ENCODE measurements at regions not wholly inside any gene's neighbourhood (a gene's known extent, or its start where the extent isn't known, plus 50 kb on each side); places are given as distances from the start of the nearest gene placed in this dataset.

- Histone ChIP-seq H3K27ac (replicated peaks) (no peak overlapping the region), H3K4me3 (replicated peaks; ENCODE audit: insufficient read depth, low read length) (no peak overlapping the region), H3K27me3 (ENCODE audit: insufficient read depth, poor library complexity, severe bottlenecking) (no peaks in the 10 kb centered on the region)
- TF ChIP-seq POLR2AphosphoS5 (IDR thresholded peaks at IDR 0.05; ENCODE audit: low read depth), result no peak
- TF ChIP-seq, protein P1, sequence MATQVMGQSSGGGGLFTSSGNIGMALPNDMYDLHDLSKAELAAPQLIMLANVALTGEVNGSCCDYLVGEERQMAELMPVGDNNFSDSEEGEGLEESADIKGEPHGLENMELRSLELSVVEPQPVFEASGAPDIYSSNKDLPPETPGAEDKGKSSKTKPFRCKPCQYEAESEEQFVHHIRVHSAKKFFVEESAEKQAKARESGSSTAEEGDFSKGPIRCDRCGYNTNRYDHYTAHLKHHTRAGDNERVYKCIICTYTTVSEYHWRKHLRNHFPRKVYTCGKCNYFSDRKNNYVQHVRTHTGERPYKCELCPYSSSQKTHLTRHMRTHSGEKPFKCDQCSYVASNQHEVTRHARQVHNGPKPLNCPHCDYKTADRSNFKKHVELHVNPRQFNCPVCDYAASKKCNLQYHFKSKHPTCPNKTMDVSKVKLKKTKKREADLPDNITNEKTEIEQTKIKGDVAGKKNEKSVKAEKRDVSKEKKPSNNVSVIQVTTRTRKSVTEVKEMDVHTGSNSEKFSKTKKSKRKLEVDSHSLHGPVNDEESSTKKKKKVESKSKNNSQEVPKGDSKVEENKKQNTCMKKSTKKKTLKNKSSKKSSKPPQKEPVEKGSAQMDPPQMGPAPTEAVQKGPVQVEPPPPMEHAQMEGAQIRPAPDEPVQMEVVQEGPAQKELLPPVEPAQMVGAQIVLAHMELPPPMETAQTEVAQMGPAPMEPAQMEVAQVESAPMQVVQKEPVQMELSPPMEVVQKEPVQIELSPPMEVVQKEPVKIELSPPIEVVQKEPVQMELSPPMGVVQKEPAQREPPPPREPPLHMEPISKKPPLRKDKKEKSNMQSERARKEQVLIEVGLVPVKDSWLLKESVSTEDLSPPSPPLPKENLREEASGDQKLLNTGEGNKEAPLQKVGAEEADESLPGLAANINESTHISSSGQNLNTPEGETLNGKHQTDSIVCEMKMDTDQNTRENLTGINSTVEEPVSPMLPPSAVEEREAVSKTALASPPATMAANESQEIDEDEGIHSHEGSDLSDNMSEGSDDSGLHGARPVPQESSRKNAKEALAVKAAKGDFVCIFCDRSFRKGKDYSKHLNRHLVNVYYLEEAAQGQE (IDR thresholded peaks at IDR 0.05; ENCODE audit: insufficient replicate concordance, low read depth), result no peak
- TF ChIP-seq, protein P2, sequence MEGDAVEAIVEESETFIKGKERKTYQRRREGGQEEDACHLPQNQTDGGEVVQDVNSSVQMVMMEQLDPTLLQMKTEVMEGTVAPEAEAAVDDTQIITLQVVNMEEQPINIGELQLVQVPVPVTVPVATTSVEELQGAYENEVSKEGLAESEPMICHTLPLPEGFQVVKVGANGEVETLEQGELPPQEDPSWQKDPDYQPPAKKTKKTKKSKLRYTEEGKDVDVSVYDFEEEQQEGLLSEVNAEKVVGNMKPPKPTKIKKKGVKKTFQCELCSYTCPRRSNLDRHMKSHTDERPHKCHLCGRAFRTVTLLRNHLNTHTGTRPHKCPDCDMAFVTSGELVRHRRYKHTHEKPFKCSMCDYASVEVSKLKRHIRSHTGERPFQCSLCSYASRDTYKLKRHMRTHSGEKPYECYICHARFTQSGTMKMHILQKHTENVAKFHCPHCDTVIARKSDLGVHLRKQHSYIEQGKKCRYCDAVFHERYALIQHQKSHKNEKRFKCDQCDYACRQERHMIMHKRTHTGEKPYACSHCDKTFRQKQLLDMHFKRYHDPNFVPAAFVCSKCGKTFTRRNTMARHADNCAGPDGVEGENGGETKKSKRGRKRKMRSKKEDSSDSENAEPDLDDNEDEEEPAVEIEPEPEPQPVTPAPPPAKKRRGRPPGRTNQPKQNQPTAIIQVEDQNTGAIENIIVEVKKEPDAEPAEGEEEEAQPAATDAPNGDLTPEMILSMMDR (IDR thresholded peaks at IDR 0.05; ENCODE audit: insufficient read depth, low read length), result no peak
- TF ChIP-seq SPI1 (IDR thresholded peaks at IDR 0.05; ENCODE audit: borderline replicate concordance, low read depth), result no peak
- no peak for TF ChIP-seq GABPA (IDR thresholded peaks at IDR 0.05; ENCODE audit: low read depth)
- DNase-seq (ENCODE audit: low read depth in 1 of 2, low spot score in 1 of 2), result no peak
Measured at GRCh38 chr6:122072014-122072647, 327.3 kb upstream of the HSF2 start.

DNA sequence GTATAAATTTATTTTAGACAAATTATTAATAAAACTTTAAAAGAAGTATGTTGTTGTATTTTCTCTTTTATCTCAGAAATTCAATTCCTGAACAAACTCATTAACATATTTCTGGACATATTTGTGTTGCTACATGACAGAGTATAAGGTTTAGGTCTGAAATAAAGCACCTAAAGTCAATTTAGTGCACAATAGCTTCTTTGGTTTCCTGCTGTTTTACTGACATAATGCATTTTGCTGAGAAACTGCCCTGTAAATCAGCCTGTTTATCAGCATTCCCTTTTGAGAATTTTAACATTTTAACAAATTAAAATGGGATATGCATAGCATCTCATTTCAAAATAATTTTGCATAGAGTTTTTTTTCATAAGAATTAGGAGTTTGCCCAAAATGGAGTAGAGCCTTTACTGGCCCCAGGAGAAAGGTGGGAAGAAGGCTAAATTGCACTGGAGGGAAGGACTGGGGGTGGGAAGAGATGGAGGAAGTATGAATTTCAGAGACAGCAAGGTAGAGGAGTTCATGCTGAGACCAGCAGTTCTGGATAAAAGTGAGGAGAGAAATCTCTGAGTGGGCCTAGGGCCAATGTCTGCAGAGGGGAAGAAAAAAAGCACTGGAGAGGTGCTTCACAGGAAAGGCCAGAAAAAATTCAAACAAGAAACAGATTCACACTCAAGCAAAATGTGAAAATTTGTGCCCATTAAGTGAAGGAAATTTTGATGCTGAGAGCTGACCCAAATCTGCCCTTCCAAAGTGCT, 324.2 kb upstream of the HSF2 start:
- Histone ChIP-seq H3K4me3 (replicated peaks; ENCODE audit: insufficient read depth, low read length) (no peak overlapping the region), H3K27ac (replicated peaks) (no peak overlapping the region), H3K27me3 (ENCODE audit: insufficient read depth, poor library complexity, severe bottlenecking) (no peaks in the 10 kb centered on the region)
- TF ChIP-seq, protein P1 (IDR thresholded peaks at IDR 0.05; ENCODE audit: insufficient replicate concordance, low read depth), result no peak
- no peak for TF ChIP-seq POLR2AphosphoS5 (IDR thresholded peaks at IDR 0.05; ENCODE audit: low read depth)
- TF ChIP-seq GABPA (IDR thresholded peaks at IDR 0.05; ENCODE audit: low read depth), result no peak
- TF ChIP-seq SPI1 (IDR thresholded peaks at IDR 0.05; ENCODE audit: borderline replicate concordance, low read depth), result no peak
- TF ChIP-seq, protein P2 (IDR thresholded peaks at IDR 0.05; ENCODE audit: insufficient read depth, low read length), result no peak
- no peak for DNase-seq (ENCODE audit: low read depth in 1 of 2, low spot score in 1 of 2)

- no peak for TF ChIP-seq GABPA (IDR thresholded peaks at IDR 0.05; ENCODE audit: low read depth)
- TF ChIP-seq, protein P2 (IDR thresholded peaks at IDR 0.05; ENCODE audit: insufficient read depth, low read length), result no peak
- TF ChIP-seq, protein P1 (IDR thresholded peaks at IDR 0.05; ENCODE audit: insufficient replicate concordance, low read depth), result no peak
- TF ChIP-seq POLR2AphosphoS5 (IDR thresholded peaks at IDR 0.05; ENCODE audit: low read depth), result no peak
- TF ChIP-seq SPI1 (IDR thresholded peaks at IDR 0.05; ENCODE audit: borderline replicate concordance, low read depth), result no peak
- Histone ChIP-seq H3K4me3 (replicated peaks; ENCODE audit: insufficient read depth, low read length) (no peak overlapping the region), H3K27me3 (ENCODE audit: insufficient read depth, poor library complexity, severe bottlenecking) (no peaks in the 10 kb centered on the region), H3K27ac (replicated peaks) (no peak overlapping the region)
- no peak for DNase-seq (ENCODE audit: low read depth in 1 of 2, low spot score in 1 of 2)
Measured at GRCh38 chr6:122075917-122076316, 323.5 kb upstream of the HSF2 start.
